Calu3 (cell line): ENCODE measurements at regions not wholly inside any gene's neighbourhood (a gene's known extent, or its start where the extent isn't known, plus 50 kb on each side); places are given as distances from the start of the nearest gene placed in this dataset.

Experiments used
- BruUV-seq: library from RNA; stranded (reverse); fragments of 400-500 nt; replicated peaks from 2 replicates; lab custom pipeline; 2021; lab: Mats Ljungman, UMichigan
- CTCF ChIA-PET: fragments of 300-600 bp; sonication (Branson Sonifier 250); formaldehyde crosslinking; loops from one replicate; lab custom pipeline; 2022; ENCODE audit warnings: antibody characterized with exemption; lab: Charles Lee
- DNase-seq: peaks from one replicate; pipeline ENCODE4 v3.0.0; 2022
- H3K27ac Mint-ChIP-seq: one replicate; pipeline ENCODE4 v1.8.0; 2022; ENCODE audit warnings: mixed read lengths; ENCODE audit not compliant: unreplicated experiment
- H3K27me3 Mint-ChIP-seq: one replicate; pipeline ENCODE4 v1.8.0; 2022; ENCODE audit warnings: mixed read lengths; ENCODE audit not compliant: unreplicated experiment
- H3K36me3 Mint-ChIP-seq: one replicate; pipeline ENCODE4 v1.8.0; 2022; ENCODE audit warnings: mild to moderate bottlenecking, moderate library complexity, mixed read lengths; ENCODE audit not compliant: insufficient read depth, unreplicated experiment
- H3K4me1 Mint-ChIP-seq: one replicate; pipeline ENCODE4 v1.8.0; 2022; ENCODE audit warnings: mild to moderate bottlenecking, low read depth, mixed read lengths; ENCODE audit not compliant: unreplicated experiment
- H3K4me3 Mint-ChIP-seq: one replicate; pipeline ENCODE4 v1.8.0; 2022; ENCODE audit warnings: mild to moderate bottlenecking, low read depth, moderate library complexity, mixed read lengths; ENCODE audit not compliant: unreplicated experiment
- H3K9me3 Mint-ChIP-seq: one replicate; pipeline ENCODE4 v1.8.0; 2022; ENCODE audit warnings: low read depth, mixed read lengths; ENCODE audit not compliant: unreplicated experiment
- intact Hi-C: fragments of 100-400 bp; cut with micrococcal nuclease; formaldehyde crosslinking; loops from one replicate; pipeline ENCODE4 v1.10.0; 2022; ENCODE audit not compliant: unreplicated experiment
- TF ChIP-seq, protein P1 (sequence below): fragments of 200-600 bp; IDR thresholded peaks from one replicate; pipeline ENCODE4 v1.8.0; 2022; ENCODE audit warnings: antibody characterized with exemption; ENCODE audit not compliant: unreplicated experiment

GRCh38 chr7:97506728-97507127 is 225.2 kb upstream of the TAC1 start:
- TF ChIP-seq, protein P1, sequence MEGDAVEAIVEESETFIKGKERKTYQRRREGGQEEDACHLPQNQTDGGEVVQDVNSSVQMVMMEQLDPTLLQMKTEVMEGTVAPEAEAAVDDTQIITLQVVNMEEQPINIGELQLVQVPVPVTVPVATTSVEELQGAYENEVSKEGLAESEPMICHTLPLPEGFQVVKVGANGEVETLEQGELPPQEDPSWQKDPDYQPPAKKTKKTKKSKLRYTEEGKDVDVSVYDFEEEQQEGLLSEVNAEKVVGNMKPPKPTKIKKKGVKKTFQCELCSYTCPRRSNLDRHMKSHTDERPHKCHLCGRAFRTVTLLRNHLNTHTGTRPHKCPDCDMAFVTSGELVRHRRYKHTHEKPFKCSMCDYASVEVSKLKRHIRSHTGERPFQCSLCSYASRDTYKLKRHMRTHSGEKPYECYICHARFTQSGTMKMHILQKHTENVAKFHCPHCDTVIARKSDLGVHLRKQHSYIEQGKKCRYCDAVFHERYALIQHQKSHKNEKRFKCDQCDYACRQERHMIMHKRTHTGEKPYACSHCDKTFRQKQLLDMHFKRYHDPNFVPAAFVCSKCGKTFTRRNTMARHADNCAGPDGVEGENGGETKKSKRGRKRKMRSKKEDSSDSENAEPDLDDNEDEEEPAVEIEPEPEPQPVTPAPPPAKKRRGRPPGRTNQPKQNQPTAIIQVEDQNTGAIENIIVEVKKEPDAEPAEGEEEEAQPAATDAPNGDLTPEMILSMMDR = no peak
- DNase-seq = no peak
- CTCF ChIA-PET = no interaction called here
- Mint-ChIP-seq H3K36me3 (no peaks in the 10 kb centered on the region), H3K27me3 (no peaks in the 10 kb centered on the region), H3K4me3 (no peak overlapping the region), H3K27ac (no peak overlapping the region), H3K9me3 (peaks cover 2% of the 10 kb centered on the region), H3K4me1 (no peaks in the 10 kb centered on the region)
- intact Hi-C loops = no loop called here
- BruUV-seq = no TSS peak

GRCh38 chr7:97512441-97513207 is 219.3 kb upstream of the TAC1 start:
- Mint-ChIP-seq H3K4me1 (no peaks in the 10 kb centered on the region), H3K4me3 (no peak overlapping the region), H3K9me3 (peaks cover 2% of the 10 kb centered on the region), H3K27me3 (peaks cover 12% of the 10 kb centered on the region), H3K27ac (no peak overlapping the region), H3K36me3 (no peaks in the 10 kb centered on the region)
- no peak for DNase-seq
- intact Hi-C loops = no loop called here
- no TSS peak for BruUV-seq
- CTCF ChIA-PET = no interaction called here
- TF ChIP-seq, protein P1 = no peak

- no peak overlapping the region for H3K27ac Mint-ChIP-seq
- no peak for DNase-seq
- H3K27me3 Mint-ChIP-seq = peaks cover 16% of the 10 kb centered on the region
- no TSS peak for BruUV-seq
- intact Hi-C loops = no loop called here
- H3K4me1 Mint-ChIP-seq = no peaks in the 10 kb centered on the region
- CTCF ChIA-PET = no interaction called here
- no peaks in the 10 kb centered on the region for H3K36me3 Mint-ChIP-seq
- H3K4me3 Mint-ChIP-seq = no peak overlapping the region
- TF ChIP-seq, protein P1 = no peak
- peaks cover 2% of the 10 kb centered on the region for H3K9me3 Mint-ChIP-seq
Measured at GRCh38 chr7:97513326-97513725, 218.6 kb upstream of the TAC1 start.

- Mint-ChIP-seq H3K27me3 (no peaks in the 10 kb centered on the region), H3K36me3 (no peaks in the 10 kb centered on the region), H3K27ac (no peak overlapping the region), H3K4me1 (no peaks in the 10 kb centered on the region), H3K4me3 (no peak overlapping the region), H3K9me3 (peaks cover 3% of the 10 kb centered on the region)
- DNase-seq = no peak
- no TSS peak for BruUV-seq
- intact Hi-C loops = loop anchor here (10.0 kb wide), 1 partner anchor 64 kb away; no protein-coding TSS in a partner anchor
- CTCF ChIA-PET = no interaction called here
- TF ChIP-seq, protein P1 = no peak
Measured at GRCh38 chr7:97541188-97541587, 190.7 kb upstream of the TAC1 start.
